ENCODE measurements at regions not wholly inside any gene's neighbourhood (a gene's known extent, or its start where the extent isn't known, plus 50 kb on each side); places are given as distances from the start of the nearest gene placed in this dataset.

GRCh38 chr3:3629911-3630310 lies 169.3 kb upstream of the LRRN1 start:
- DNase-seq, result no peak

DNA sequence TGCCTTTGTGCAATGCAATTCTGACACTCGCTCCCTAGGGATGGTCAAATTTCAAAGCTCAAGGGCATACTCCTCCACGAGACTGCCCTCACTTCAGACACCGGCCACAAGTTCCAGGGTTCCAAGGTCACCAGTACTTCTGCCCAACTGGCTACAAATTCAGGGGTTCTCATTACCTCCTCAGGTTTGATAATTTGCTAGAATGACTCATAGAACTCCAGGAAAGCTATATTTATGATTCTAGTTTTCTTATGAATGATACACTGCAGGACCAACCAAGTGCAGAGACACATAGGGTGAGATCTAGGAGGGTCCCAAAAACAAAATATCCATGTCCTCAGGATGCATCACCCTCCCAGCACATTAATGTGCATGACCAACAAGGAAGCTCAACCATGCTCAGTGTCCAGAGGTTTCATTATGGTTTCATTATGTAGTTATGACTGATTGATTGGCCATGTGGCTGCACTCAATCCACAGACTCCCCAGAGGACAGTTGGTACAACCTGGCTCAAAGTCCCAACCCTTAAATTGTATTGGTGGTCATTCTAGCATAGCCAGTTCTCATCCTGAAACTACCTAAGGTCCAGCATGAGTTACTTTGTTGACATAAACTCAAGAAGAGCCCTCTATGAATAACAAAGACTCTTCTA lies 170.4 kb upstream of the LRRN1 start:
- H3K27ac ChIP-seq (ENCODE audit: low read length), result no peak overlapping the region
- no peaks in the 10 kb centered on the region for H3K27me3 ChIP-seq (ENCODE audit: control insufficient read depth, insufficient read depth)
- H3K4me1 ChIP-seq (ENCODE audit: control insufficient read depth, insufficient read depth, low read length), result no peaks in the 10 kb centered on the region
- ATAC-seq (no peak), DNase-seq (no peak)
- intact Hi-C loops (cut with DNase I), result no loop called here
- 82% methylated on average over 3 of the region's 3 CpGs for whole genome bisulfite sequencing
- H3K4me3 ChIP-seq (ENCODE audit: low read length), result no peak overlapping the region
- H3K9me3 ChIP-seq (ENCODE audit: control insufficient read depth, low read length), result no peaks in the 10 kb centered on the region

More at GRCh38 chr3:3629911-3630310, 169.3 kb upstream of the LRRN1 start:
- Histone ChIP-seq H3K27ac (ENCODE audit: low read length) (no peak overlapping the region), H3K4me3 (ENCODE audit: low read length) (no peak overlapping the region), H3K4me1 (ENCODE audit: control insufficient read depth, insufficient read depth, low read length) (no peaks in the 10 kb centered on the region), H3K9me3 (ENCODE audit: control insufficient read depth, low read length) (no peaks in the 10 kb centered on the region), H3K27me3 (ENCODE audit: control insufficient read depth, insufficient read depth) (no peaks in the 10 kb centered on the region)
- intact Hi-C loops (cut with DNase I), result no loop called here
- no peak for ATAC-seq

DNA sequence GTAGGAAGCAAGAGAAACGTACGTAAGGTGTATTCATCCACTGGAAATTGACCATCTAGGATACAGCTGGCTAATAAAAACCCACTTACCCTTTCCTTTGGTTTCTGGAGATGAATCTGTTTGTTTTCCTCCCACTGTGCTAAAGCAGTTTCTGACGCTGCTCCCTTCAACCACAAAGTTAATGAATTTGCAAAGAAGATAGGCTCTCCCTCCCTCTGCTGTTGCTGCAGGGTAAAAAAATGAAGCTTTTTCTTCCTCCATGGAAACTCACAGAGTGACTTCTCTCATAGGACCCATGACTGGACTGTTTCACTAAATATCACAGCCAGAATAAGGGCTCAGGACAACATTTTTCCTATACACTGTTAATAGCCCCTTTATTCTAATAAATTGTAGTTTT lies 172.1 kb upstream of the LRRN1 start:
- H3K9me3 ChIP-seq (ENCODE audit: control insufficient read depth, low read length), result peaks cover 2% of the 10 kb centered on the region
- H3K27ac ChIP-seq (ENCODE audit: low read length), result no peak overlapping the region
- no peaks in the 10 kb centered on the region for H3K27me3 ChIP-seq (ENCODE audit: control insufficient read depth, insufficient read depth)
- WGBS, result 62% methylated on average over 3 of the region's 3 CpGs
- ATAC-seq (no peak), DNase-seq (no peak)
- H3K4me3 ChIP-seq (ENCODE audit: low read length), result no peak overlapping the region
- intact Hi-C loops (cut with DNase I), result no loop called here
- no peaks in the 10 kb centered on the region for H3K4me1 ChIP-seq (ENCODE audit: control insufficient read depth, insufficient read depth, low read length)

DNA sequence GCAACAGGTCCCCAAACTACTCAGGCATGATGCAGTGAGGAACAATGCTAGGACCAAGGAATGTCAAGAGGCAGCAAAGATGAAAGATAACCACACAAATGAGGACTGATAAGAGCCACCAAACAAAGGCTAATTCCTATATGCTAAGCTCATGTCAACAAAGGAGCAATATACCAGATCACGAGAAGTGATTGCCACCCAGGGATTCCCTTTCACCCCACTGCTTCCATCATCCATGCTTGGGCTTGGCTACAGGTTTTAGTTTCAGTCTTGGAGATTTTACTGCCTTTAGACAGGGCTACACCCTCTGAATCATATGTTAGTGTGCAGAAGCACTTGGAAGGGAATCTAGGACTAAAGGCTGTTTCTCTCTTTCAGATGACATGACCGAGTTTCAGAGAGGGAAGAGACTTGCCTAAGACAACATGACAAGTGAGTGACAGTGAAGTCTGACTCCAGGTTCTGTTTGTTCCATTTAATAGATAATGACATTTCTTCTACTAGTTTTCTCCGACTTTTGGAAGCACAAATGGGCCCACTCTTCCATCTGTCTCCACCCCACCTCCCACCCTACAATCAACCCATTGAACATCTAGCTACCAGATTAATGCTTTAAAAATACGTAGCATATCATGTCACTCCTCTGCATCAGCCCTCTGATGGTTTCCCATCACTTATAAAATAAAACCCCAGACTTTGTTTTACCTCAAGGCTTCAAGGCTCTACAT lies 173.5 kb upstream of the LRRN1 start:
- no peaks in the 10 kb centered on the region for H3K4me1 ChIP-seq (ENCODE audit: control insufficient read depth, insufficient read depth, low read length)
- no peak overlapping the region for H3K27ac ChIP-seq (ENCODE audit: low read length)
- no peaks in the 10 kb centered on the region for H3K27me3 ChIP-seq (ENCODE audit: control insufficient read depth, insufficient read depth)
- 65% methylated on average over 4 of the region's 4 CpGs for WGBS
- ATAC-seq, result no peak
- intact Hi-C loops (cut with DNase I), result no loop called here
- DNase-seq, result no peak
- H3K9me3 ChIP-seq (ENCODE audit: control insufficient read depth, low read length), result peaks cover 2% of the 10 kb centered on the region
- H3K4me3 ChIP-seq (ENCODE audit: low read length), result no peak overlapping the region

GRCh38 chr3:3619815-3620214 lies 179.4 kb upstream of the LRRN1 start:
- DNase-seq (no peak), ATAC-seq (no peak)
- intact Hi-C loops (cut with DNase I), result no loop called here
- WGBS, result 94% methylated on average over 1 of the region's 1 CpG
- no peak overlapping the region for H3K4me3 ChIP-seq (ENCODE audit: low read length)
- H3K4me1 ChIP-seq (ENCODE audit: control insufficient read depth, insufficient read depth, low read length), result no peaks in the 10 kb centered on the region
- peaks cover 2% of the 10 kb centered on the region for H3K9me3 ChIP-seq (ENCODE audit: control insufficient read depth, low read length)
- H3K27ac ChIP-seq (ENCODE audit: low read length), result no peak overlapping the region
- no peaks in the 10 kb centered on the region for H3K27me3 ChIP-seq (ENCODE audit: control insufficient read depth, insufficient read depth)

- Histone ChIP-seq H3K4me3 (ENCODE audit: low read length) (no peak overlapping the region), H3K27ac (ENCODE audit: low read length) (no peak overlapping the region), H3K4me1 (ENCODE audit: control insufficient read depth, insufficient read depth, low read length) (no peaks in the 10 kb centered on the region), H3K27me3 (ENCODE audit: control insufficient read depth, insufficient read depth) (no peaks in the 10 kb centered on the region), H3K9me3 (ENCODE audit: control insufficient read depth, low read length) (peaks cover 2% of the 10 kb centered on the region)
- 58% methylated on average over 1 of the region's 1 CpG for WGBS
- ATAC-seq, result no peak
- no peak for DNase-seq
- intact Hi-C loops (cut with DNase I), result no loop called here
Observed at GRCh38 chr3:3618623-3619022, 180.6 kb upstream of the LRRN1 start.

DNA sequence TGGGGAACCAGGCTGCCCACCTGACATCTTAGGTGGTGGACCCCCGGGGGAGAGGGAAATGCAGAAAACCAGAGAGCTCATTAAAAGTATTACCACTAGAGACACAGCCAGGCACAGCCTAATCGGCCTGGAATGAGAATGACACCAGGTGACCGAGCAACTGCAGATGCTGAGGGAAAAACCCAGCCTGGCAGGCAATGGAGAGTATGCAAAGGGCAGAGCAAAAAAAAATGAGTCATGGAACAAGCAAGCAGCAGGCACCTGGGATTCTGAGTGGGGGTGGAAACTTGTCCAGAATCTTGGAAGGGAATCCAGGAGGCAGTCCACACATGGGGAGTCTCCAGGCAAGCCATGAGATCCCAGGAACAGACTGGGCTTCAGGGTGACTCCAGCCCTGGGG lies 183.7 kb upstream of the LRRN1 start:
- Histone ChIP-seq H3K4me1 (ENCODE audit: control insufficient read depth, insufficient read depth, low read length) (no peaks in the 10 kb centered on the region), H3K27ac (ENCODE audit: low read length) (no peak overlapping the region), H3K9me3 (ENCODE audit: control insufficient read depth, low read length) (no peaks in the 10 kb centered on the region), H3K4me3 (ENCODE audit: low read length) (no peak overlapping the region), H3K27me3 (ENCODE audit: control insufficient read depth, insufficient read depth) (no peaks in the 10 kb centered on the region)
- 81% methylated on average over 3 of the region's 3 CpGs for WGBS
- DNase-seq (no peak), ATAC-seq (no peak)
- intact Hi-C loops (cut with DNase I), result no loop called here

- ATAC-seq (no peak), DNase-seq (no peak)
- no peak overlapping the region for H3K27ac ChIP-seq (ENCODE audit: low read length)
- no peaks in the 10 kb centered on the region for H3K27me3 ChIP-seq (ENCODE audit: control insufficient read depth, insufficient read depth)
- no peak overlapping the region for H3K4me3 ChIP-seq (ENCODE audit: low read length)
- intact Hi-C loops (cut with DNase I), result no loop called here
- H3K4me1 ChIP-seq (ENCODE audit: control insufficient read depth, insufficient read depth, low read length), result no peaks in the 10 kb centered on the region
- H3K9me3 ChIP-seq (ENCODE audit: control insufficient read depth, low read length), result no peaks in the 10 kb centered on the region
- WGBS, result 57% methylated on average over 4 of the region's 4 CpGs
Observed at GRCh38 chr3:3610581-3611298, 188.5 kb upstream of the LRRN1 start.

GRCh38 chr3:3606321-3606720 lies 192.9 kb upstream of the LRRN1 start:
- Histone ChIP-seq H3K4me3 (ENCODE audit: low read length) (no peak overlapping the region), H3K9me3 (ENCODE audit: control insufficient read depth, low read length) (no peaks in the 10 kb centered on the region), H3K27ac (ENCODE audit: low read length) (no peak overlapping the region), H3K4me1 (ENCODE audit: control insufficient read depth, insufficient read depth, low read length) (no peaks in the 10 kb centered on the region), H3K27me3 (ENCODE audit: control insufficient read depth, insufficient read depth) (no peaks in the 10 kb centered on the region)
- DNase-seq (no peak), ATAC-seq (no peak)
- intact Hi-C loops (cut with DNase I), result no loop called here
- 84% methylated on average over 4 of the region's 4 CpGs for WGBS

DNA sequence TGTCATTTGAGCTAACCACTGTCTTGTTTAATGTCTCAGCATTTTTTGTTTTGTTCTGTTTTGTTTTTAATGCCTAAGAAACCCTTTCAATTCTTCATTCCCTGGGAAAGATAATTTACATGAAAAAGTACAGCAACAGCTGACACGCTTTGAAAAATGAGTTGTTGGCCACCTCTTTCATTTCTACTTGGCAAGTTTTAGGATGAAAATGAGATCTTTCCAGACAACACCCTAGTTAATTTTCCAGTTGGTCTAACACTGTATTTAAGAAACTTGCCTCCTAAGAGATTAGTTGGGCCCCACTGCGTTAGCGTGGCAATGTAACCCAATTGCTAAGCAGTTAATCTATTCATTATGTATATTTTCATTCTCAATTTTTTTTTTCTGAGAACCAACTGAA lies 194.0 kb upstream of the LRRN1 start:
- no peaks in the 10 kb centered on the region for H3K9me3 ChIP-seq (ENCODE audit: control insufficient read depth, low read length)
- H3K4me1 ChIP-seq (ENCODE audit: control insufficient read depth, insufficient read depth, low read length), result no peaks in the 10 kb centered on the region
- WGBS, result 58% methylated on average over 3 of the region's 3 CpGs
- no peak overlapping the region for H3K27ac ChIP-seq (ENCODE audit: low read length)
- intact Hi-C loops (cut with DNase I), result no loop called here
- no peak for DNase-seq
- no peak overlapping the region for H3K4me3 ChIP-seq (ENCODE audit: low read length)
- no peak for ATAC-seq
- no peaks in the 10 kb centered on the region for H3K27me3 ChIP-seq (ENCODE audit: control insufficient read depth, insufficient read depth)

- ATAC-seq (no peak), DNase-seq (no peak)
- Histone ChIP-seq H3K4me3 (ENCODE audit: low read length) (no peak overlapping the region), H3K9me3 (ENCODE audit: control insufficient read depth, low read length) (no peaks in the 10 kb centered on the region), H3K27me3 (ENCODE audit: control insufficient read depth, insufficient read depth) (no peaks in the 10 kb centered on the region), H3K27ac (ENCODE audit: low read length) (no peak overlapping the region), H3K4me1 (ENCODE audit: control insufficient read depth, insufficient read depth, low read length) (no peaks in the 10 kb centered on the region)
- 95% methylated on average over 4 of the region's 4 CpGs for WGBS
- intact Hi-C loops (cut with DNase I), result no loop called here
Observed at GRCh38 chr3:3603351-3603750, 195.9 kb upstream of the LRRN1 start.

Measured in right cardiac atrium (tissue), 5 donors.